GM18868 (cell line): ENCODE measurements at regions not wholly inside any gene's neighbourhood (a gene's known extent, or its start where the extent isn't known, plus 50 kb on each side); places are given as distances from the start of the nearest gene placed in this dataset.
"Not testable (repeated sequence)": the region's sequence is repeated elsewhere in the genome, so short reads cannot be mapped to it uniquely, and the experiment has no call there.

Source experiments
- ATAC-seq: cut with Tn5 transposase; IDR thresholded peaks from one replicate; pipeline ENCODE4 v1.9.1; 2021; ENCODE audit warnings: mild to moderate bottlenecking, moderate library complexity; ENCODE audit not compliant: unreplicated experiment

DNA sequence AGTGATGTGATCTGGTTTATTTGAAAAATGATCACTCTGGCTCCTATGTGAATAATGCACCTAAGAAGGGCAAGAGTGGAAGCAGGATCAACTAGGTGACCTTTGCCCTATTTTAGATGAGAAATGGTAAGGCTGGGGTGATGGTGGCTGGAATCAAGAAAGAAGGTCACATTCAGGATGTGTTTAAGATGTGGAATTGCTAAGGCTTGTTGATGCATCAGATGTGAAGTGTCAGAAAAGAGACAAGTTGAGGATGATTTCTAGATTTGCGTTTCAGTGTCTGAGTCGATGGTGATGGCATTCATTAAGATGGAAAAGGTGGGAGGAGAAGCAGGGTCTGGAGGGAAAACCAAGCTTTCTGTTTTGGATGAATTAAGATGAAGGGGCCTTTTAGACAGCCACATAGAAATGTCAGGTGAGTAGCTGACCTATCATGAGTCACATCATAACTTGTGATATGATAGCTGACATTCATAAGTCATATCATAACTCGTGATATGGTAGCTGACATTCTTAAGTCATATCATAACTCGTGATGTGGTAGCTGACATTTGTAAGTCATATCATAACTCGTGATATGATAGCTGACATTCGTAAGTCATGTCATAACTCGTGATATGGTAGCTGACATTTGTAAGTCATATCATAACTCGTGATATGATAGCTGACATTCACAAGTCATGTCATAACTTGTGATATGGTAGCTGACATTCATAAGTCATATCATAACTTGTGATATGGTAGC, 101.2 kb upstream of the SEC11C start:
- no peak for ATAC-seq

- ATAC-seq = not testable (repeated sequence)
These were observed 100.7 kb upstream of the SEC11C start for GRCh38 chr18:59039040-59039320.

DNA sequence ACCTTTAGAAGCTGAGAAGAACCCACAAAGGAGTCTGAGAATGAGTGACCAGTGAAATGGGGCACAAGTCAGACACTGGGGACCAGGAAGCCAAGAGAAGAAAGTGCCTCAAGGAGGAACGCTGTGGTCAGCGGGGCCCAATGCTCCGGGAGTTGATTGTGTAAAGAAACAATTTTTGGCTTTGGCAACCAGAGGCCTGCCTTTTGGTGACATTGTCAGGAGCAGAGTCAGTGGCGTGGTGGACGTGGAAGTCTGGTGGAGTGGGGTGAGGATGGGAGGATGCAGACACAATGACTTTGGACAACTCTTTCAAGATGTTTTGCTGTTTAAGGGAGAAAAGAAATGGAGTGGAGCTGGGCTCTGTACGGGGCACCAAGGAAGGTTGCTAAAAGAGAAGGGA, 100.2 kb upstream of the SEC11C start:
- ATAC-seq = no peak

- no peak for ATAC-seq
These were observed 98.9 kb upstream of the SEC11C start for GRCh38 chr18:59040770-59041148.

DNA sequence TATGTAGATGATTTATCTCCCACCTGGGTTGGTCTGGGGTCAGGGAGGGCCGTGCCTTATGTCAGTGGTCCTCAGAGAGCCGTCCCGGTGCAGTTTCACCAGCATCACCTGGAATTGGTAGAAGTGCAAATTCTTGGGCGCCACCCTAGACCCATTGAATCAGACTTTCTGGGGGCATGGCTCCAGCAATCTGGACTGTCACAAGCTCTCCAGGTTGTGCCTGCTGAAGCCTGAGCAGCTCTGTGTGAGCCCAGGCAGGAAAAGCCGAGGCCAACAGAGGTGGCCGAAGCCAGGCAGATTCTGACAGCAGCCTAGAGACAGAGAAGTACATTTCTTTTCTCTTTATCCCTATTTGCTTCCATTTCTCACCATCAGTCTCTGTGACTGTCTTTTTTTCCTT, 98.4 kb upstream of the SEC11C start:
- ATAC-seq = no peak

DNA sequence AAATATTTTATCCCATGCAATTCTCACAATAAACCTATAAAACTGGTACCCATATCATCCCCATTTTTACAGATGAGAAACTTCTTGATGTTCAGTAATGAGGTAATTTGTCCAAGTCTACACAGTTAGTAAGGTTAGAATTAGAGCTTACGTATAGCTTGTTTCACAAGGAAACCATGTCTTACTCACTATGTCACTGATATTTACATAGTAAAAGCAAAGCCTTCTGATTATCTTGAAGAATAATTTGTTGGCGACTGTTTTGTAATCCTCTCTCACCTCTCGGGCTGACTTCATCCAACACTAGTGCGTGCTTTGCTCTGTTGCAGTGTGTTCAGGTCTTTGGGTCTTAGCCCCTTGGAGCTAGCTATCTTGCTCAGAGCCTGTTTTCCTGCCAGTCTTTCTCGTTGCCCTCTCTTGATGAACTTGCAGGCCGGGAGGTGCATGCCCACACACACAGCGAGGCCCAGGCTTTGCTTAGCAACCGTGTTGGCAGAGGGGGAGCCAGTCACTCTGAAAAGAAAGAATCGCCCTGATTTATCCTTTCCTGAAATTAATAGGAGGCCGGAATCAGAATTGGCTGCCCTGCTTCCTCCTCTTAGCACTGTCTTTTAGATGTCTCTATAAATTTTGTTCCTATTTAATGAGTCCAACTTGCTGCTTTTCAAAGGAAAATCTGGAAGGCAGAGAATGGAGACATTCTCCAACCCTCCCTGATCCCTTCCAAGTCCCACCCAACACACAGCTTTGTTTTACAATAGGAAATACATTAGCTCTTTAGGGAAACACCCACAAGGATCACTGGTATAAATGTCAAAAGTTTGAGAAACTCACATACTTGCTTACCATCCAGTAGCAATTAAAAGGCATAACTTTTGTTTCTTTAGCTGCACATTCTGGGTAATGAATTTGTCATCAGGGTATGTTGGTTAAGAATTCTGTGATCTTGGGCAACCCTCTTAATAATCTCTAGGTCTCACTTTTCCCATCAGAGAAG, 97.6 kb upstream of the SEC11C start:
- ATAC-seq = no peak

DNA sequence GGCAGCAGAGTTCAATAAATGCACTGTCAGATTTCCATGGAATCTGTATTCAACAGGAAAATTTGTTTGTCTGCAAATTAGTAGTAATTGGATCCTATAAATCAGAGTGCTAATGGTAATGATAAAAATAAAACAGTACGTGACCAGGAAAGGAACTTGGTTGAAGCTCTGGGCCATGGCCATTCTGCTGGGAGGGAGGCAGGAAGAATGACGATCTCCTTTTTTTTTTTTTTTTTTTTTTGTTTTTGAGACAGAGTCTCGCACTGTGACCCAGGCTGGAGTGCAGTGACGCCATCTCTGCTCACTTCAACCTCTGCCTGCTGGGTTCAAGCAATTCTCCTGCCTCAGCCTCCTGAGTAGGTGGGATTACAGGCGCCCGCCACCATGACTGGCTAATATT, 94.8 kb upstream of the SEC11C start:
- no peak for ATAC-seq

GRCh38 chr18:59047321-59048047, 92.2 kb upstream of the SEC11C start:
- no peak for ATAC-seq

DNA sequence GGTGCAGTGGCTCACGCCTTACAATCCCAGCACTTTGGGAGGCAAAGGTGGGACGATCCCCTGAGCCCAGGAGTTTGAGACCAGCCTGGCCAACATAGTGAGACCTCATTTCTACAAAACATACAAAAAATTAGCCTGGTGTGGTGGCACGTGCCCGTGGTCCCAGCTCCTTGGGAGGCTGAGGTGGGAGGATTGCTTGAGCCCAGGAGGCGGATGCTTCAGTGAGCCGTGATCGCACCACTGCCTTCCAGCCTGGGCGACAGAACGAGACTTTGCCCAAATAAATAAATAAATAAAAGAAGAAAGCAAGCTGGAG, 91.7 kb upstream of the SEC11C start:
- ATAC-seq = no peak

- ATAC-seq = no peak
These were observed 91.3 kb upstream of the SEC11C start for GRCh38 chr18:59048378-59048777.

- no peak for ATAC-seq
These were observed 89.7 kb upstream of the SEC11C start for GRCh38 chr18:59049721-59050660.

DNA sequence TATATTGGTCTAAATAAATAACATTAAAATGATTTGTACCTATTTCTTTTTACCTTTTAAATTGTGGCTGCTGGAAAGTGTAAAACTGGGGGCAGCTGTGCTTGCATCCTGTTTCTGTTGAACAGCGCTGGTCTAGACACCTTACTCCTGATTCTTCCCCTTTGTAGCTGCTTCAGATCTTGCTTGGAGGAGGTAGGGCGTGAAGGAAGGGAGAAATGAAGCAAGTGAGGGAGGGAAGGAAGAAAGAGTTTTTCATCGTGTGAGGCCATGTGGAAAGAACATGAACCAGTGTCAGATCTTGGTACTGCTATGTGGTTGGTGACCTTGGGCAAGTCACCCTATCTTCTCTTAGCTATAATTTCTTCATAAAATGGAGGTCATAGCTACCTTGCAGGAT, 89.0 kb upstream of the SEC11C start:
- ATAC-seq = no peak

DNA sequence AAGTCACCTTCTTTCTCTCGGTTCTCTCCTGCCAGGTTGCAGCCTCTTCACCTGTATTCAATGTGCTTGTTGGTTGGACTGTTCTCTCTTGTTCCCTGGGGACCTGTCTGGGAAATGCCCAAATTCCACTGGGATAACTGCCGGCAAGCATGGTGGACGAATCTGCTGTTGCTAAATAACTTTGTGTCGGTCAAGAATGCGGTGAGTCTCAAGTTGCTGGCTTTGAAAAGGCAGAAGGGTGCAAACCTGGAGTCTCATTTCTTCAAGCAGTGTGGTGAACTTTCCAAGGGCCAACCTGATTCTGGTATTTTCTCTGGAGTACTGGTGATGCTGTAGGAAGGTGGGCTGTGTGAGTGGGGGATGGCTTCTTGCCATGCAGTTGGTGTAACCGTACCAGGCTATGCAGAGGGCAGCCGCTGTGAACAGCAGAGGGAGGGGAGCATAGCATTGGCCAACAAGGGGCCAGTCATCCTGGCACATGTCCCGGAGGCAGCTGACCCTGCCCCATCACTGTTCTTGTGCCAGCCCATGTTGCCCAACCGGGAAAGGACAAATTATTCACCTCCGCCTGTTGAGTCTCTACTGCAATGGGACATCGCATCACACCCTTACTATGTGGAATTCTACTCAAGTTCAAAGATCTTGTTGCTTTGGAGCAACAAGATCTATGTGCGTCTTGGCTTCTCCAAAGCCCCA, 88.1 kb upstream of the SEC11C start:
- no peak for ATAC-seq

DNA sequence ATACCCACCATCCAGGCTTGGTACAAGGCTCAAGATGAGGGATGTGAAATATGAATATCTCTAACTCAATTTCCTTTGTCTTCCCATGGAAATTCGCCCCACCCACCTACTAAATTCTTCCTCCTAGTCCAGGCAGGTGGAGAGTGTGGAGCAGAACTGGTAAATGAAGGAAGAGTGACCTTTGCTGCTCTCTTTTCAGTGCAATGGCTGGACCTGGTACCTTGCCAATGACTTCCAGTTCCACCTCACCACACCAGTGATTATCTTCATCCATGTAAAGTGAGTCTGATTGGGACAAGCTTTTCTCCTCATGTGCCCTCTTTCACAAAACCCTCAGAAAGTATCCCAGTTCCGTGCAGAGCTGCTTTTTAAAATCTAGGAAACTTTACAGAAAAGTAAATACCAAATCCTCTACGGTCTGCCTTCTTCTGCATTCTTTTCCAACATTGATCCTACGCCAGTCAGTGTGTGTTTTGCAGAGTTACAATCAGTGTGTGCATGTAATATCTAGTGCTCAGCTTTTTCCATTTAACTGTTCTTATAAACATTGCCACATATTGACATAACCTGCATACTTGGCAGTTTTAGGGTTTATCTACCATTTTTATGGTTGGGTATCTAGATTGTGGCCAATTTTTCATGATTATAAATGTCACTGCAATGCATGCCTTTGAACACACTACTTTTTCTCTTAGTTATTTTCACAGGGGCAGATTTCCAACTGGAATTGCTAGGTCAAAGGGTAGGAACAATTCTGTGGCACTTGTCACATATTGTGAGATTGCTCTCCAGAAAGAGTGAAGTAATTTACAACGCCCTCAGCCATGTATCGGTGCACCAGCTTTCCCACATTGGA, 86.5 kb upstream of the SEC11C start:
- no peak for ATAC-seq

- ATAC-seq = no peak
These were observed 85.0 kb upstream of the SEC11C start for GRCh38 chr18:59054496-59055287.

GRCh38 chr18:59055345-59056032, 84.2 kb upstream of the SEC11C start:
- ATAC-seq = no peak

GRCh38 chr18:59056706-59057492, 82.8 kb upstream of the SEC11C start:
- no peak for ATAC-seq
